Rectal smooth muscle tissue (tissue), 1 donor: ENCODE measurements at regions not wholly inside any gene's neighbourhood (a gene's known extent, or its start where the extent isn't known, plus 50 kb on each side); places are given as distances from the start of the nearest gene placed in this dataset.
"Not testable (repeated sequence)": the region's sequence is repeated elsewhere in the genome, so short reads cannot be mapped to it uniquely, and the experiment has no call there.

Experiments used
- H3K27ac ChIP-seq: one replicate; pipeline ENCODE4 v1.7.0; 2013; ENCODE audit warnings: low read depth, low read length, inconsistent platforms
- H3K27me3 ChIP-seq: one replicate; pipeline ENCODE4 v1.7.0; 2013; ENCODE audit warnings: low read length; ENCODE audit not compliant: control insufficient read depth, insufficient read depth
- H3K36me3 ChIP-seq: one replicate; pipeline ENCODE4 v1.7.0; 2013; ENCODE audit warnings: low read length; ENCODE audit not compliant: control insufficient read depth, insufficient read depth
- H3K4me1 ChIP-seq: one replicate; pipeline ENCODE4 v1.7.0; 2013; ENCODE audit warnings: low read length; ENCODE audit not compliant: control insufficient read depth, insufficient read depth
- H3K4me3 ChIP-seq: one replicate; pipeline ENCODE4 v1.7.0; 2013; ENCODE audit warnings: low read length
- H3K9ac ChIP-seq: one replicate; pipeline ENCODE4 v1.7.0; 2013; ENCODE audit warnings: low read length

DNA sequence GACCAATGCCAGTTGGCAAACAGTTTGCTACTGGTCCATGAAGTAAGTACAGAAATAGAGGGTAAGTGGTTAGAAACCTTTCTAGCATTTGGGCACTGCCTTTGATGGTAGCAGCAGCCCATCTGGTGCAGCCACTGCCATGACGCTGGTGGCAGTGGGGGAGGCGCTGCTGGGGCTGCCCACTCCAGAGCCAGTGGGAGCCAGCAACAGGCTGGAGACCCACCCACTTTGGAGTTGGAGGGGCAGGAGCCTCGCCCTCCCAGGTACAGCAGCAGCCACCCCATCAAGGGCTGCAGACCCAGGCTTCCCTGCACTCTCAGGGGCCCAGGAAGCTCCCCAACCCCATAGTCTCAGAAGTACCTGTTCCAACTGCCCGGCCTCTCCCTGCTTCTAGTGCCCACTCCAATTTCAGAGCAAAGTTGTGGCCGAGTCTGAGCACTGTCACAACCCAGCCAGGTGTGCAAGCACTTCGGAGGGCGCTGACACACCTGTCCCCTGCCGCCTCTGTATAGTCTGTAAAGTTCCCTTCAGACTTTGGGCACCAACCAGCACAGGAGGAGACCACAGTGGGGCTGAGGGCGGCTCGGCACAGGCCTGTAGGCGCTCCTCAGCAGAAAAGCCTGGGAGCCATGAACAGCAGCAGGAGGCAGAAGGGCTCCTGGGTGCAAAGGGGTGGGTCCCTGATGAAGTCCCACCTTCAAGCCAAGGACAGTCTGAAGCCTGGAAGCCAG lies 125.6 kb upstream of the CCDC150 start:
- H3K9ac ChIP-seq: no peak overlapping the region
- no peaks in the 10 kb centered on the region for H3K4me1 ChIP-seq
- no peaks in the 10 kb centered on the region for H3K27me3 ChIP-seq
- no peak overlapping the region for H3K27ac ChIP-seq
- no peak overlapping the region for H3K4me3 ChIP-seq
- H3K36me3 ChIP-seq: no peaks in the 10 kb centered on the region

GRCh38 chr2:196514641-196515040 lies 124.9 kb upstream of the CCDC150 start:
- Histone ChIP-seq H3K4me1 (no peaks in the 10 kb centered on the region), H3K4me3 (no peak overlapping the region), H3K9ac (no peak overlapping the region), H3K27me3 (no peaks in the 10 kb centered on the region), H3K36me3 (no peaks in the 10 kb centered on the region), H3K27ac (no peak overlapping the region)

- no peaks in the 10 kb centered on the region for H3K36me3 ChIP-seq
- no peak overlapping the region for H3K27ac ChIP-seq
- H3K27me3 ChIP-seq: no peaks in the 10 kb centered on the region
- H3K4me1 ChIP-seq: no peaks in the 10 kb centered on the region
- no peak overlapping the region for H3K4me3 ChIP-seq
- H3K9ac ChIP-seq: no peak overlapping the region
Observed at GRCh38 chr2:196515051-196515450, 124.5 kb upstream of the CCDC150 start.

GRCh38 chr2:196515608-196516007 lies 123.9 kb upstream of the CCDC150 start:
- Histone ChIP-seq H3K36me3 (no peaks in the 10 kb centered on the region), H3K4me3 (no peak overlapping the region), H3K9ac (no peak overlapping the region), H3K27me3 (no peaks in the 10 kb centered on the region), H3K4me1 (no peaks in the 10 kb centered on the region), H3K27ac (no peak overlapping the region)

- Histone ChIP-seq H3K9ac (no peak overlapping the region), H3K27ac (no peak overlapping the region), H3K36me3 (no peaks in the 10 kb centered on the region), H3K4me1 (no peaks in the 10 kb centered on the region), H3K4me3 (no peak overlapping the region), H3K27me3 (no peaks in the 10 kb centered on the region)
Observed at GRCh38 chr2:196516564-196516963, 123.0 kb upstream of the CCDC150 start.

GRCh38 chr2:196520605-196521004 lies 118.9 kb upstream of the CCDC150 start:
- Histone ChIP-seq H3K36me3 (no peaks in the 10 kb centered on the region), H3K4me3 (no peak overlapping the region), H3K27ac (no peak overlapping the region), H3K27me3 (no peaks in the 10 kb centered on the region), H3K4me1 (no peaks in the 10 kb centered on the region), H3K9ac (no peak overlapping the region)

DNA sequence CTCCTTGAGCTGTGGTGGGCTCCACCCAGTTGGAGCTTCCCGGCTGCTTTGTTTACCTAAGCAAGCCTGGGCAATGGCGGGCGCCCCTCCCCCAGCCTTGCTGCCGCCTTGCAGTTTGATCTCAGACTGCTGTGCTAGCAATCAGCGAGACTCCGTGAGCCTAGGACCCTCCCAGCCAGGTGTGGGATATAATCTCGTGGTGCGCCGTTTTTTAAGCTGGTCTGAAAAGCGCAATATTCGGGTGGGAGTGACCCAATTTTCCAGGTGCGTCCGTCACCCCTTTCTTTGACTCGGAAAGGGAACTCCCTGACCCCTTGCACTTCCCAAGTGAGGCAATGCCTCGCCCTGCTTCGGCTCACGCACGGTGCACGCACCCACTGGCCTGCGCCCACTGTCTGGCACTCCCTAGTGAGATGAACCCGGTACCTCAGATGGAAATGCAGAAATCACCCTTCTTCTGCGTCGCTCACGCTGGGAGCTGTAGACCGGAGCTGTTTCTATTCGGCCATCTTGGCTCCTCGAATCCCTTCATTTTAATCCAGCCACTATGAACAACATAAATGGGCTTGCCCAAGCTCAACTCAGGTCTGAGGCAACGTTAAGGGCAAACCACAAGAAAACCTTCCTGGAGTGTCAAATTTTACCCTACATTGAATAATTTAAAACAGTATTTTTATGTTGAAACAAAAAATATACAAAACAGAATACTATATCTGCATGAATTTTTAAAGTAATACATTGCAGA lies 112.4 kb upstream of the CCDC150 start:
- H3K9ac ChIP-seq, H3K27ac ChIP-seq, H3K4me3 ChIP-seq, H3K4me1 ChIP-seq, H3K27me3 ChIP-seq, H3K36me3 ChIP-seq: not testable (repeated sequence)

- Histone ChIP-seq H3K27ac (no peak overlapping the region), H3K36me3 (no peaks in the 10 kb centered on the region), H3K27me3 (no peaks in the 10 kb centered on the region), H3K9ac (no peak overlapping the region), H3K4me1 (no peaks in the 10 kb centered on the region), H3K4me3 (no peak overlapping the region)
Observed at GRCh38 chr2:196528486-196529223, 110.9 kb upstream of the CCDC150 start.

GRCh38 chr2:196530910-196531309 lies 108.6 kb upstream of the CCDC150 start:
- Histone ChIP-seq H3K4me1 (no peaks in the 10 kb centered on the region), H3K4me3 (no peak overlapping the region), H3K9ac (no peak overlapping the region), H3K27me3 (no peaks in the 10 kb centered on the region), H3K36me3 (no peaks in the 10 kb centered on the region), H3K27ac (no peak overlapping the region)

GRCh38 chr2:196533772-196534397 lies 105.6 kb upstream of the CCDC150 start:
- H3K27ac ChIP-seq: no peak overlapping the region
- no peak overlapping the region for H3K9ac ChIP-seq
- H3K36me3 ChIP-seq: no peaks in the 10 kb centered on the region
- H3K27me3 ChIP-seq: no peaks in the 10 kb centered on the region
- H3K4me3 ChIP-seq: no peak overlapping the region
- no peaks in the 10 kb centered on the region for H3K4me1 ChIP-seq

- no peaks in the 10 kb centered on the region for H3K36me3 ChIP-seq
- H3K9ac ChIP-seq: no peak overlapping the region
Observed at GRCh38 chr2:196534495-196534894, 105.0 kb upstream of the CCDC150 start.

DNA sequence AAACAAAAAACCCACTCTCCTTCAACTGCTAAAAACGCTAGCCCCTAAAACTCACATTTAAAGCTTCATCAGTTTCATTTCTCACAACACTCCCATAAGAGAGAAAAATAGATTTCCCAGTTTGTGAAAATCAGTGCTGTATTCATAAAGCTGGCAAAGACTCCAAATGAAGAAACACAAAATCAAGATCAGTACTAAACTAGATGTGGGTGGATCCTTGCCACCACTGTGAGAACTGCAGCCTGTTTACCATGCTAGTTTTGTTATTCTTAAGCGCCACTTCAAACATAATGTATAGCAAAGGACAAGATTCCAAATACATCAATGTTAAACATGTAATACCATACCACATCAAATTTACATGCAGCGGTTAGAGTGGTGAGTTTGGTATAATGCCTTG lies 104.5 kb upstream of the CCDC150 start:
- H3K27ac ChIP-seq: no peak overlapping the region
- H3K36me3 ChIP-seq: no peaks in the 10 kb centered on the region
- H3K4me3 ChIP-seq: no peak overlapping the region
- H3K9ac ChIP-seq: no peak overlapping the region
- no peaks in the 10 kb centered on the region for H3K4me1 ChIP-seq
- no peaks in the 10 kb centered on the region for H3K27me3 ChIP-seq

More at GRCh38 chr2:196534495-196534894, 105.0 kb upstream of the CCDC150 start:
- Histone ChIP-seq H3K27me3 (no peaks in the 10 kb centered on the region), H3K4me3 (no peak overlapping the region), H3K4me1 (no peaks in the 10 kb centered on the region), H3K27ac (no peak overlapping the region)
